Uterus (tissue), 3 donors: ENCODE measurements at regions not wholly inside any gene's neighbourhood (a gene's known extent, or its start where the extent isn't known, plus 50 kb on each side); places are given as distances from the start of the nearest gene placed in this dataset.

Source experiments
- DNase-seq, 2 donors: peaks; one replicate each; pipeline ENCODE4 v3.0.0-alpha.2; 2019 to 2020
- H3K27ac ChIP-seq, 2 donors: fragments of 200-600 bp; sonication (generic); 1 replicate in 1 of 2; 2 replicates in 1 of 2; pipeline ENCODE4 v1.5.1; 2016 to 2018
- H3K27me3 ChIP-seq, 2 donors: fragments of 200-600 bp; sonication (generic); one replicate each; pipeline ENCODE4 v1.5.1; 2018 to 2019; ENCODE audit warnings: control low read depth in 1 of 2
- H3K36me3 ChIP-seq, 2 donors: fragments of 200-600 bp; sonication (generic); one replicate each; pipeline ENCODE4 v1.5.1; 2019; ENCODE audit warnings: control low read depth in 1 of 2
- H3K4me1 ChIP-seq, 2 donors: fragments of 200-600 bp; sonication (generic); one replicate each; pipeline ENCODE4 v1.5.1; 2018 to 2019; ENCODE audit warnings: control low read depth in 1 of 2
- H3K4me3 ChIP-seq, 2 donors: fragments of 200-600 bp; sonication (generic); 1 replicate in 1 of 2; 2 replicates in 1 of 2; pipeline ENCODE4 v1.5.1; 2018 to 2019; ENCODE audit warnings: mild to moderate bottlenecking in 1 of 2
- H3K9me3 ChIP-seq, 2 donors: fragments of 200-600 bp; sonication (generic); one replicate each; pipeline ENCODE4 v1.5.1; 2019; ENCODE audit warnings: control low read depth in 1 of 2
- POLR2A ChIP-seq, 2 donors: fragments of 450-650 bp; IDR thresholded peaks; one replicate each; pipeline ENCODE4 v1.6.1; 2016; ENCODE audit warnings: antibody characterized with exemption in 2 of 2, mild to moderate bottlenecking in 1 of 2, moderate library complexity in 1 of 2
- intact Hi-C: fragments of 100-400 bp; cut with DNase I; formaldehyde crosslinking; loops from one replicate; pipeline ENCODE4 v1.15.1; 2023; ENCODE audit warnings: low total_unique reads
- TF ChIP-seq, protein P1 (sequence below), 4 experiments: fragments of 200-600 bp in 2 of 4; fragments of 450-650 bp in 2 of 4; sonication (generic) in 2 of 4; IDR thresholded peaks; one replicate each; pipeline ENCODE4 v1.5.1; 2016 to 2019; ENCODE audit warnings: antibody characterized with exemption in 4 of 4, mild to moderate bottlenecking in 2 of 4, moderate library complexity in 1 of 4
- donor health status: DM: yes; HTN: yes; CAD: no.

DNA sequence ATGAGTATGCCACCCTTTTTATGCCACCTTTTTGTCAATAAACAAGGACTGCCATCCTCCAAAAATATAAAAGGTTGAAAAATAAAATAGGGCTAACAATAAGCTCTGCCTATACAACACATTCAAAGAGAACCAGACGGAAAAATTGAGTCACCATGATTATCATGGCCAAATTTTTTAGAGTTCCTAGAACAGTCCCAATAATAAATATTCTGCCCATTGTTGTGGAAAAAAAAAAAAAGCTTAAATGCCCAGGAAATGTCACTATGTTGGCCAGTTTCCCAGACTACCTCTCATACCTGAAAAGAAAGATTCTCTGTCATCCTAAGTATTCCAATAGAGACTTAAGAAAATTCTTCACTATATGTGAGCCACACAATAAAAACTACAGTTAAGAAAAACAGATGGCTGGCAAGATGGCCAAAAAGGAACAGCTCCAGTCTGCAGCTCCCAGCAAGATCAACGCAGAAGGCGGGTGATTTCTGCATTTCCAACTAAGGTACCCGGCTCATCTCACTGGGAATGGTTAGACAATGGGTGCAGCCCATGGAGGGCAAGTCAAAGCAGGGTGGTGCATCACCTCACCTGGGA lies 149.0 kb downstream of the TMEM161B start:
- Histone ChIP-seq H3K36me3 (no peaks in the 10 kb centered on the region), H3K27ac (no peak overlapping the region), H3K9me3 (no peaks in the 10 kb centered on the region), H3K27me3 (no peaks in the 10 kb centered on the region), H3K4me1 (no peaks in the 10 kb centered on the region), H3K4me3 (no peak overlapping the region)
- intact Hi-C loops, result no loop called here
- DNase-seq, result no peak
- no peak for TF ChIP-seq POLR2A (IDR thresholded peaks at IDR 0.05)
- TF ChIP-seq, protein P1, sequence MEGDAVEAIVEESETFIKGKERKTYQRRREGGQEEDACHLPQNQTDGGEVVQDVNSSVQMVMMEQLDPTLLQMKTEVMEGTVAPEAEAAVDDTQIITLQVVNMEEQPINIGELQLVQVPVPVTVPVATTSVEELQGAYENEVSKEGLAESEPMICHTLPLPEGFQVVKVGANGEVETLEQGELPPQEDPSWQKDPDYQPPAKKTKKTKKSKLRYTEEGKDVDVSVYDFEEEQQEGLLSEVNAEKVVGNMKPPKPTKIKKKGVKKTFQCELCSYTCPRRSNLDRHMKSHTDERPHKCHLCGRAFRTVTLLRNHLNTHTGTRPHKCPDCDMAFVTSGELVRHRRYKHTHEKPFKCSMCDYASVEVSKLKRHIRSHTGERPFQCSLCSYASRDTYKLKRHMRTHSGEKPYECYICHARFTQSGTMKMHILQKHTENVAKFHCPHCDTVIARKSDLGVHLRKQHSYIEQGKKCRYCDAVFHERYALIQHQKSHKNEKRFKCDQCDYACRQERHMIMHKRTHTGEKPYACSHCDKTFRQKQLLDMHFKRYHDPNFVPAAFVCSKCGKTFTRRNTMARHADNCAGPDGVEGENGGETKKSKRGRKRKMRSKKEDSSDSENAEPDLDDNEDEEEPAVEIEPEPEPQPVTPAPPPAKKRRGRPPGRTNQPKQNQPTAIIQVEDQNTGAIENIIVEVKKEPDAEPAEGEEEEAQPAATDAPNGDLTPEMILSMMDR (IDR thresholded peaks at IDR 0.05), result no peak

DNA sequence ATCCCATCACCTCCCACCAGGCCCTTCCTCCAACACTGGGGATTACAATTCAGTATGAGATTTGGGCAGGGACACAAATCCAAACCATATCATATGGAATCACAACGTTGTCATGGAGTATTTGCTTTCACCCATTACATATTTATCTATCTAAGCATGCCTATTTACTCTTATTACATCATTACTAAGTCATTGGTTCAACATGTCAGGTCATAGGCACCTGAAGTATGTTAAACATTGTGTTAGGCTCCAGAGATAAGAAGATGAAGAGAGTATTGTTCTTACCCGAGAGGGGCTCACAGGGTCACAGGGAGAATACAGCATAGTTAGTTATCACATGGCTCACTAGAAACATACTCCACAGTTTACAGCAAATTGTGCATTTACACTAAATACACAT lies 150.5 kb downstream of the TMEM161B start:
- H3K36me3 ChIP-seq, result no peaks in the 10 kb centered on the region
- DNase-seq, result no peak
- intact Hi-C loops, result no loop called here

DNA sequence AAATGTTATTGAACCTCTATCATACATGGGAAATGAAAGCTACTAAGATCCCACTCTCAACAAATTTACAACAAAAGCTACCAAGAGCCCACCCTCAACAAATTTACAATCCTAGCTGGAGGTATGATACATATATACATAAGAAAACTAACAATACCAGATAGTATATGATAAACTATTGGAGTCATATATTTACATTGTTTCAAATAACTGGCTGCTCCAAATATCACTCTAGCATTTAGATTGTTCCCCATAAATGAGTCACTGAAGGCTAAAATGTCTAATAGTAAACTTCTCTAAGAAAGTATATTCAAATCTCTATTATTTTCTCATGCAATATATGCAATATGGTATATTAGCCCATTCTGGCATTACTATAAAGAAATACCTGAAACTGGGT lies 151.1 kb downstream of the TMEM161B start:
- Histone ChIP-seq H3K4me3 (no peak overlapping the region), H3K27ac (no peak overlapping the region), H3K36me3 (no peaks in the 10 kb centered on the region), H3K9me3 (no peaks in the 10 kb centered on the region), H3K27me3 (no peaks in the 10 kb centered on the region), H3K4me1 (no peaks in the 10 kb centered on the region)
- no peak for TF ChIP-seq POLR2A (IDR thresholded peaks at IDR 0.05)
- TF ChIP-seq, protein P1 (IDR thresholded peaks at IDR 0.05), result no peak
- intact Hi-C loops, result no loop called here
- no peak for DNase-seq

More for the DNA sequence above, 150.5 kb downstream of the TMEM161B start:
- Histone ChIP-seq H3K27me3 (no peaks in the 10 kb centered on the region), H3K4me3 (no peak overlapping the region), H3K9me3 (no peaks in the 10 kb centered on the region), H3K4me1 (no peaks in the 10 kb centered on the region), H3K27ac (no peak overlapping the region)
- no peak for TF ChIP-seq POLR2A (IDR thresholded peaks at IDR 0.05)
- TF ChIP-seq, protein P1 (IDR thresholded peaks at IDR 0.05), result no peak

DNA sequence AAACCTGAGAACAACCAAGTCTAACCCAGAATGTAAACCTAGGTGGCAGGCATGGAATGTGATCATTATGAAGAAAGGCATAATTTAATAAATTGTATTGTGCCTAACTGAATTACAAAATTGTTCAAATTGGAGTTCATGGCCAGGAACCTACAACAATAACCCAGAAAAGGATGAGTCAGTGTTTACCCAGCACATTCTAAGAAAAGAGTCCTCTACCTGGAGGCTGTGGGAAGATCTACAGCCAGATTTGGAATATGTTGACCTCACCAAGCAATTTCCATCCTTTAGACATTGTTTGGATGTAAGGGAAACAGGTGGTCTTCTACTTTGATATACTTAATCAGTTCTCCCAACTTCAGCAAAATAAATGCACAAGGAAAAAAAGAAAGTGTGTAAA lies 152.2 kb downstream of the TMEM161B start:
- TF ChIP-seq POLR2A (IDR thresholded peaks at IDR 0.05), result no peak
- TF ChIP-seq, protein P1 (IDR thresholded peaks at IDR 0.05), result no peak
- intact Hi-C loops, result no loop called here

DNA sequence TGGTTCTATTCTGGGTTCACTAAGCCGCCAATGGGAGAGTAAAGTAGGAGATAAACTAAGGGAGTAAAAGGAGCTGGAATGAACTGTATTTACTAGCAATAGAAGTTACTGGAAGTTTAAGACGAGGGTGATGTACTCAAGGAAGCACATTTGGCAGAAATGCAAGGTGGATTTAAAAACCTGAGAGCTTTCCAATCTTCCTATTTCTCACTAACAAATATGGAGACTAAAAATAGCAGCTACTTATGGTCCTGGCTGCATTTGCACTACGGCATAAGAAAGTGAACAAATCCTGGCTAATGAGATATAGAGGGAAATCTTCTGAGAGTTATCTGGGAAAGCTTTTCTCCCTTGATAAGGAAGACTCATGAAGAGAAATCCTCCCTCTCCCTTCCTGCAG lies 153.4 kb downstream of the TMEM161B start:
- no peaks in the 10 kb centered on the region for H3K27me3 ChIP-seq
- no peak overlapping the region for H3K4me3 ChIP-seq
- H3K27ac ChIP-seq, result no peak overlapping the region
- TF ChIP-seq, protein P1 (IDR thresholded peaks at IDR 0.05), result no peak
- TF ChIP-seq POLR2A (IDR thresholded peaks at IDR 0.05), result no peak
- no peaks in the 10 kb centered on the region for H3K4me1 ChIP-seq
- no peaks in the 10 kb centered on the region for H3K36me3 ChIP-seq
- intact Hi-C loops, result no loop called here
- no peaks in the 10 kb centered on the region for H3K9me3 ChIP-seq
- no peak for DNase-seq

More for the DNA sequence above, 152.2 kb downstream of the TMEM161B start:
- Histone ChIP-seq H3K4me1 (no peaks in the 10 kb centered on the region), H3K9me3 (no peaks in the 10 kb centered on the region), H3K27ac (no peak overlapping the region), H3K4me3 (no peak overlapping the region), H3K36me3 (no peaks in the 10 kb centered on the region), H3K27me3 (no peaks in the 10 kb centered on the region)
- no peak for DNase-seq
